Fibroblast of lung (primary cell): ENCODE measurements at regions not wholly inside any gene's neighbourhood (a gene's known extent, or its start where the extent isn't known, plus 50 kb on each side); places are given as distances from the start of the nearest gene placed in this dataset.

Source experiments
- DNase-seq, 2 donors: peaks; one replicate each; pipeline versions ENCODE4 v3.0.0 to v3.0.0-alpha.2; 2010; ENCODE audit warnings: low read depth in 2 of 2
- H2AFZ ChIP-seq: 2 replicates; pipeline ENCODE4 v1.5.1; 2012; ENCODE audit warnings: low read length, control low read depth, inconsistent platforms
- H3K27ac ChIP-seq: 2 replicates; pipeline ENCODE4 v1.5.1; 2011; ENCODE audit warnings: low read length, control low read depth; ENCODE audit not compliant: insufficient read depth
- H3K27me3 ChIP-seq: 2 replicates; pipeline ENCODE4 v1.5.1; 2011; ENCODE audit warnings: mild to moderate bottlenecking, low read length; ENCODE audit not compliant: control insufficient read depth, insufficient read depth
- H3K36me3 ChIP-seq: 2 replicates; pipeline ENCODE4 v1.5.1; 2011; ENCODE audit warnings: low read length; ENCODE audit not compliant: control insufficient read depth, insufficient read depth
- H3K4me1 ChIP-seq: 2 replicates; pipeline ENCODE4 v1.5.1; 2011; ENCODE audit warnings: low read length; ENCODE audit not compliant: control insufficient read depth, insufficient read depth; ENCODE audit errors: extremely low read depth
- H3K4me2 ChIP-seq: 2 replicates; pipeline ENCODE4 v1.5.1; 2011; ENCODE audit warnings: low read length, control low read depth; ENCODE audit not compliant: insufficient read depth; ENCODE audit errors: extremely low read depth
- H3K4me3 ChIP-seq, 4 experiments: fragments of 200-600 bp in 1 of 4; sonication (generic) in 1 of 4; replicated peaks in 1 of 4; 2 replicates each; pipeline ENCODE4 v1.5.1; 2011 to 2016; ENCODE audit warnings: low read length in 4 of 4, low read depth in 3 of 4, mild to moderate bottlenecking in 3 of 4, control low read depth in 2 of 4, inconsistent platforms in 1 of 4, mixed read lengths in 1 of 4; ENCODE audit not compliant: insufficient read depth in 1 of 4; ENCODE audit errors: control extremely low read depth in 1 of 4
- H3K79me2 ChIP-seq: 2 replicates; pipeline ENCODE4 v1.5.1; 2012; ENCODE audit warnings: mild to moderate bottlenecking, low read length, inconsistent platforms; ENCODE audit not compliant: control insufficient read depth, insufficient read depth
- H3K9ac ChIP-seq: 2 replicates; pipeline ENCODE4 v1.5.1; 2011; ENCODE audit warnings: mild to moderate bottlenecking, low read length, control low read depth; ENCODE audit not compliant: insufficient read depth
- H3K9me3 ChIP-seq: 2 replicates; pipeline ENCODE4 v1.5.1; 2012; ENCODE audit warnings: low read depth, low read length; ENCODE audit not compliant: control insufficient read depth, insufficient read depth
- H4K20me1 ChIP-seq: 2 replicates; pipeline ENCODE4 v1.5.1; 2011; ENCODE audit warnings: low read length; ENCODE audit not compliant: control insufficient read depth, insufficient read depth; ENCODE audit errors: extremely low read depth
- CTCF ChIP-seq, 2 donors: IDR thresholded peaks in 1 of 2; conservative IDR thresholded peaks in 1 of 2; 1 replicate in 1 of 2; 2 replicates in 1 of 2; pipeline ENCODE4 v1.5.1; 2011 to 2012; ENCODE audit warnings: low read length in 2 of 2, control low read depth in 1 of 2, inconsistent platforms in 1 of 2, low read depth in 1 of 2, mild to moderate bottlenecking in 1 of 2
- EZH2 ChIP-seq: IDR thresholded peaks from 2 replicates; pipeline ENCODE4 v1.5.1; 2012; ENCODE audit warnings: low read length, control low read depth, mild to moderate bottlenecking; ENCODE audit errors: missing control alignments

- Histone ChIP-seq H3K36me3 (no peaks in the 10 kb centered on the region), H3K4me2 (no peak overlapping the region), H3K27ac (no peak overlapping the region), H2AFZ (no peak overlapping the region), H3K4me1 (no peaks in the 10 kb centered on the region), H3K9me3 (no peaks in the 10 kb centered on the region), H3K27me3 (no peaks in the 10 kb centered on the region), H3K79me2 (no peaks in the 10 kb centered on the region), H3K9ac (no peak overlapping the region), H3K4me3 (no peak overlapping the region), H4K20me1 (no peaks in the 10 kb centered on the region)
- DNase-seq: no peak
- TF ChIP-seq EZH2 (no peak), CTCF (conservative IDR thresholded peaks at IDR 0.05 in 1 of 2, IDR thresholded peaks at IDR 0.05 in 1 of 2; ENCODE audit: low read depth in 1 of 2, low read length in 2 of 2) (no peak)
Measured at GRCh38 chr19:30216453-30216852, 155.7 kb upstream of the ZNF536 start.

- no peaks in the 10 kb centered on the region for H3K9me3 ChIP-seq
- no peak for DNase-seq
- no peaks in the 10 kb centered on the region for H3K27me3 ChIP-seq
- no peak overlapping the region for H3K4me2 ChIP-seq
- no peaks in the 10 kb centered on the region for H3K4me1 ChIP-seq
- H3K79me2 ChIP-seq: no peaks in the 10 kb centered on the region
- TF ChIP-seq EZH2: no peak
- TF ChIP-seq CTCF (conservative IDR thresholded peaks at IDR 0.05 in 1 of 2, IDR thresholded peaks at IDR 0.05 in 1 of 2; ENCODE audit: low read depth in 1 of 2, low read length in 2 of 2): no peak
- H2AFZ ChIP-seq: no peak overlapping the region
- no peak overlapping the region for H3K4me3 ChIP-seq
- no peaks in the 10 kb centered on the region for H4K20me1 ChIP-seq
- H3K27ac ChIP-seq: no peak overlapping the region
- H3K36me3 ChIP-seq: no peaks in the 10 kb centered on the region
- no peak overlapping the region for H3K9ac ChIP-seq
Measured at GRCh38 chr19:30217461-30217860, 154.7 kb upstream of the ZNF536 start.

- H3K27ac ChIP-seq: no peak overlapping the region
- H3K79me2 ChIP-seq: no peaks in the 10 kb centered on the region
- no peaks in the 10 kb centered on the region for H3K9me3 ChIP-seq
- no peak overlapping the region for H2AFZ ChIP-seq
- H3K9ac ChIP-seq: no peak overlapping the region
- H4K20me1 ChIP-seq: no peaks in the 10 kb centered on the region
- H3K4me1 ChIP-seq: no peaks in the 10 kb centered on the region
- no peak overlapping the region for H3K4me2 ChIP-seq
- DNase-seq: no peak
- no peaks in the 10 kb centered on the region for H3K36me3 ChIP-seq
- peaks cover 3% of the 10 kb centered on the region for H3K27me3 ChIP-seq
- no peak overlapping the region for H3K4me3 ChIP-seq
- TF ChIP-seq CTCF (conservative IDR thresholded peaks at IDR 0.05 in 1 of 2, IDR thresholded peaks at IDR 0.05 in 1 of 2; ENCODE audit: low read depth in 1 of 2, low read length in 2 of 2) (no peak), EZH2 (no peak)
Measured at GRCh38 chr19:30219702-30220101, 152.5 kb upstream of the ZNF536 start.
